NCI-H2196 (cell line): ENCODE measurements at regions not wholly inside any gene's neighbourhood (a gene's known extent, or its start where the extent isn't known, plus 50 kb on each side); places are given as distances from the start of the nearest gene placed in this dataset.

Source experiments
- DNase-seq: peaks from one replicate; lab custom pipeline; 2025; ENCODE audit not compliant: unreplicated experiment; lab: John Stamatoyannopoulos, UW

- DNase-seq, result peak; percentile 57
Measured at GRCh38 chr12:24561411-24561871, 387.5 kb downstream of the BCAT1 start.

- DNase-seq, result no peak
Measured at GRCh38 chr12:24560831-24561271, 388.1 kb downstream of the BCAT1 start.

- DNase-seq, result no peak
Measured at GRCh38 chr12:24560192-24560775, 388.6 kb downstream of the BCAT1 start.

- no peak for DNase-seq
Measured at GRCh38 chr12:24557738-24558137, 391.2 kb downstream of the BCAT1 start.

- DNase-seq, result no peak
Measured at GRCh38 chr12:24555730-24556129, 393.2 kb downstream of the BCAT1 start.

GRCh38 chr12:24554612-24555295 is 394.1 kb downstream of the BCAT1 start:
- DNase-seq, result peak; percentile 26

- no peak for DNase-seq
Measured at GRCh38 chr12:24553259-24553658, 395.6 kb downstream of the BCAT1 start.

- peak; percentile 45 for DNase-seq
Measured at GRCh38 chr12:24551163-24551786, 397.6 kb downstream of the BCAT1 start.

GRCh38 chr12:24550609-24551008 is 398.3 kb downstream of the BCAT1 start:
- no peak for DNase-seq

GRCh38 chr12:24546661-24547060 is 402.2 kb downstream of the BCAT1 start:
- DNase-seq, result no peak

- DNase-seq, result no peak
Measured at GRCh38 chr12:24546084-24546483, 402.8 kb downstream of the BCAT1 start.

GRCh38 chr12:24544368-24544767 is 404.5 kb downstream of the BCAT1 start:
- DNase-seq, result no peak

- DNase-seq, result no peak
Measured at GRCh38 chr12:24541193-24541871, 407.6 kb downstream of the BCAT1 start.

- no peak for DNase-seq
Measured at GRCh38 chr12:24539646-24540045, 409.3 kb downstream of the BCAT1 start.

- no peak for DNase-seq
Measured at GRCh38 chr12:24537083-24537860, 411.6 kb downstream of the BCAT1 start.

- no peak for DNase-seq
Measured at GRCh38 chr12:24535334-24536069, 413.4 kb downstream of the BCAT1 start.

GRCh38 chr12:24534622-24535021 is 414.3 kb downstream of the BCAT1 start:
- DNase-seq, result no peak

- DNase-seq, result no peak
Measured at GRCh38 chr12:24533716-24534352, 415.1 kb downstream of the BCAT1 start.

- no peak for DNase-seq
Measured at GRCh38 chr12:24530689-24531088, 418.2 kb downstream of the BCAT1 start.

GRCh38 chr12:24527102-24527501 is 421.8 kb downstream of the BCAT1 start:
- no peak for DNase-seq
